HEK293T (cell line): ENCODE measurements at regions not wholly inside any gene's neighbourhood (a gene's known extent, or its start where the extent isn't known, plus 50 kb on each side); places are given as distances from the start of the nearest gene placed in this dataset.

Experiments used
- CTCF ChIA-PET: fragments of 350-600 bp; formaldehyde crosslinking; extraction: SDS; loops from one replicate; lab custom pipeline; 2021; ENCODE audit warnings: antibody characterized with exemption, inconsistent platforms; lab: Yijun Ruan, JAX
- POLR2A ChIA-PET: fragments of 350-600 bp; formaldehyde crosslinking; extraction: SDS; loops from one replicate; lab custom pipeline; 2020; ENCODE audit warnings: antibody characterized with exemption, inconsistent platforms; lab: Yijun Ruan, JAX
- DNase-seq: peaks from one replicate; pipeline ENCODE4 v3.0.0; 2012; ENCODE audit warnings: mixed read lengths; ENCODE audit errors: extremely low spot score
- ARNT ChIP-seq: fragments of 450-650 bp; IDR thresholded peaks from 2 replicates; pipeline ENCODE4 v1.6.1; 2017; ENCODE audit warnings: mild to moderate bottlenecking
- BHLHE40 ChIP-seq: fragments of 450-650 bp; IDR thresholded peaks from 2 replicates; pipeline ENCODE4 v1.6.1; 2016; ENCODE audit warnings: mild to moderate bottlenecking, moderate library complexity, borderline replicate concordance
- CTBP1 ChIP-seq: fragments of 450-650 bp; IDR thresholded peaks from 2 replicates; pipeline ENCODE4 v1.6.1; 2016; ENCODE audit warnings: borderline replicate concordance
- ELF4 ChIP-seq: fragments of 450-650 bp; IDR thresholded peaks from 2 replicates; pipeline ENCODE4 v1.6.1; 2017; ENCODE audit warnings: antibody characterized with exemption
- FOXA1 ChIP-seq: fragments of 450-650 bp; IDR thresholded peaks from 2 replicates; pipeline ENCODE4 v1.6.1; 2016; ENCODE audit warnings: mild to moderate bottlenecking
- FOXK2 ChIP-seq: fragments of 450-650 bp; IDR thresholded peaks from 2 replicates; pipeline ENCODE4 v1.6.1; 2016; ENCODE audit warnings: mild to moderate bottlenecking
- FOXM1 ChIP-seq: fragments of 450-650 bp; IDR thresholded peaks from 2 replicates; pipeline ENCODE4 v1.6.1; 2017; ENCODE audit warnings: mild to moderate bottlenecking, borderline replicate concordance
- HDGF ChIP-seq: fragments of 450-650 bp; IDR thresholded peaks from 2 replicates; pipeline ENCODE4 v1.6.1; 2017; ENCODE audit warnings: antibody characterized with exemption, borderline replicate concordance
- L3MBTL2 ChIP-seq: fragments of 450-650 bp; conservative IDR thresholded peaks from 2 replicates; pipeline ENCODE4 v1.6.1; 2016; ENCODE audit warnings: mild to moderate bottlenecking
- LEF1 ChIP-seq: fragments of 450-650 bp; IDR thresholded peaks from 2 replicates; pipeline ENCODE4 v1.6.1; 2017; ENCODE audit warnings: mild to moderate bottlenecking, borderline replicate concordance
- NFRKB ChIP-seq: fragments of 450-650 bp; IDR thresholded peaks from 2 replicates; pipeline ENCODE4 v1.6.1; 2016; ENCODE audit warnings: mild to moderate bottlenecking, moderate library complexity
- SP1 ChIP-seq: fragments of 450-650 bp; IDR thresholded peaks from 2 replicates; pipeline ENCODE4 v1.6.1; 2017
- SUZ12 ChIP-seq: fragments of 450-650 bp; IDR thresholded peaks from 2 replicates; pipeline ENCODE4 v1.6.1; 2016; ENCODE audit warnings: mild to moderate bottlenecking
- TARDBP ChIP-seq: fragments of 450-650 bp; IDR thresholded peaks from 2 replicates; pipeline ENCODE4 v1.6.1; 2016
- ZNF384 ChIP-seq: fragments of 450-650 bp; IDR thresholded peaks from 2 replicates; pipeline ENCODE4 v1.6.1; 2016
- TF ChIP-seq, protein P1 (sequence below): fragments of 450-650 bp; IDR thresholded peaks from 2 replicates; pipeline ENCODE4 v1.6.1; 2016

DNA sequence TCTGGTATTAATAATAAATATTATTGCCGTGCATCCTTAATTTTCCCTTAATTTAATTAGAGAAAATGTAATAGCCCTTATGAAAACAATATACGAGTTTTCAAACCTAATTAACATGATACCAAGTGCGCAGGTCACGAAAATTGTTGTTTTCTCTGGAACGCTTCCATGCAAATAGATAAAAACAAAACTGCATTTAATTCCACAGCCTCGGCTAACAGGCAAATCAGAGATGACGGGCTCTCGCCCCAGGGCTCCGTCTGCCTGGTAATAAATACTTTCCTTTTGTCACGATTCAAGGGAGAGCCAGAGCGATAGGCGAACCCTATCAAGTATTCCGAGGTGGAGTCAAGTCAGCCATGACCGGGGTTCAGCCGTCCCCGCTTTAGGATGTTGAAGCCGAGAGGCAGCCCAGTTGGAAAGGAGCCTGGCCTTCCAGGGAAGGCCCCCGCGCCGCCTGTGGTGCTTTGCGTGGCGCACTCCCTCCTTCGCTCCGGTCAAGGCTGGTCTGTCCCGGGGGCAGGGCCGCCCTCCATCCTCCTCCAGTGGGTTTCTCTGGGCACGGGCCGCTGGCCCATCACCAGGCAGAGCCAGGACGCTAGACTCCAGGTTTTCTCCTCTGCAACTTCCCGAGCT, 137.8 kb upstream of the GSC start:
- CTCF ChIA-PET = no interaction called here
- no peak for TF ChIP-seq FOXA1
- no peak for TF ChIP-seq LEF1
- TF ChIP-seq CTBP1 = no peak
- TF ChIP-seq ZNF384 = no peak
- POLR2A ChIA-PET = no interaction called here
- no peak for DNase-seq

GRCh38 chr14:94906991-94907587, 137.2 kb upstream of the GSC start:
- no peak for DNase-seq

GRCh38 chr14:94906577-94906976, 136.7 kb upstream of the GSC start:
- ChIA-PET CTCF (no interaction called here), POLR2A (no interaction called here)
- no peak for DNase-seq
- TF ChIP-seq L3MBTL2 = no peak

More at GRCh38 chr14:94906991-94907587, 137.2 kb upstream of the GSC start:
- no peak for TF ChIP-seq TARDBP
- no peak for TF ChIP-seq LEF1
- TF ChIP-seq, protein P1, sequence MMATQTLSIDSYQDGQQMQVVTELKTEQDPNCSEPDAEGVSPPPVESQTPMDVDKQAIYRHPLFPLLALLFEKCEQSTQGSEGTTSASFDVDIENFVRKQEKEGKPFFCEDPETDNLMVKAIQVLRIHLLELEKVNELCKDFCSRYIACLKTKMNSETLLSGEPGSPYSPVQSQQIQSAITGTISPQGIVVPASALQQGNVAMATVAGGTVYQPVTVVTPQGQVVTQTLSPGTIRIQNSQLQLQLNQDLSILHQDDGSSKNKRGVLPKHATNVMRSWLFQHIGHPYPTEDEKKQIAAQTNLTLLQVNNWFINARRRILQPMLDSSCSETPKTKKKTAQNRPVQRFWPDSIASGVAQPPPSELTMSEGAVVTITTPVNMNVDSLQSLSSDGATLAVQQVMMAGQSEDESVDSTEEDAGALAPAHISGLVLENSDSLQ = no peak
- no peak for TF ChIP-seq ELF4
- CTCF ChIA-PET = no interaction called here
- POLR2A ChIA-PET = no interaction called here

GRCh38 chr14:94904636-94905035, 134.7 kb upstream of the GSC start:
- DNase-seq = no peak
- ChIA-PET CTCF (interaction anchor here (0.5 to 0.6 kb wide), 2 partner anchors 18 to 510 kb away, joined by 3 to 5 read pairs; no protein-coding TSS in a partner anchor), POLR2A (no interaction called here)
- TF ChIP-seq CTBP1 (no peak), ELF4 (no peak), SP1 (no peak), BHLHE40 (no peak), L3MBTL2 (no peak), FOXA1 (no peak)

DNA sequence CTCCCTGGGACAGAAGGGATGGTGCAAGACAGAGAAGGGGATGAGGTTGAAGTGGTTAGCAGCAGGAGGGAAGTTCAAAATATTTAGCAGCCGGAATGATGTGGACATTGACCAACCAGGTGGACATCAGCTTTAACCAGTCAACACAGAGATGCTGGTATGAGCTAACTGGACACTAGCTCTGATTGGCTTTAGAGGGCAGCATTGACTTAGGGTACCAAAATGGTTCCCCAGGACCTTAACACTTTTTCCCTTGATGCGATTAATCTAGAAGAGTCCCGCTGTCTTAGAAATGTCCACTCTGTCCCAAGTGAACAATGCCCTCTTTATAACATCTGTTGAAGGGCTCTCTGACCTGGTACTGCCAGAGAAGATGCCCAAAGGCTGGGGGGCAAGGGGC, 134.0 kb upstream of the GSC start:
- ChIA-PET POLR2A (no interaction called here), CTCF (interaction anchor here (0.8 kb wide), 1 partner anchor 199 kb away, joined by 3 read pairs; no protein-coding TSS in a partner anchor)
- no peak for DNase-seq
- TF ChIP-seq TARDBP = no peak
- TF ChIP-seq ARNT = no peak
- no peak for TF ChIP-seq NFRKB
- TF ChIP-seq SUZ12 = no peak
- no peak for TF ChIP-seq FOXK2
- no peak for TF ChIP-seq SP1
- TF ChIP-seq, protein P1 = no peak

- POLR2A ChIA-PET = no interaction called here
- TF ChIP-seq TARDBP (no peak), L3MBTL2 (no peak)
- TF ChIP-seq, protein P1 = no peak
- DNase-seq = no peak
- CTCF ChIA-PET = interaction anchor here (0.8 kb wide), 1 partner anchor 200 kb away, joined by 3 read pairs; no protein-coding TSS in a partner anchor
Measured at GRCh38 chr14:94903338-94903737, 133.4 kb upstream of the GSC start.

- ChIA-PET CTCF (no interaction called here), POLR2A (no interaction called here)
- DNase-seq = no peak
- TF ChIP-seq, protein P1 = no peak
- TF ChIP-seq CTBP1 (no peak), HDGF (no peak), L3MBTL2 (no peak), TARDBP (no peak), FOXM1 (no peak), ARNT (no peak), LEF1 (no peak)
Measured at GRCh38 chr14:94897561-94897960, 127.6 kb upstream of the GSC start.
